HEK293 (cell line): ENCODE measurements at regions not wholly inside any gene's neighbourhood (a gene's known extent, or its start where the extent isn't known, plus 50 kb on each side); places are given as distances from the start of the nearest gene placed in this dataset.

ENCODE experiments used
- CTCF ChIA-PET: fragments of 350-600 bp; formaldehyde crosslinking; extraction: SDS; loops from one replicate; lab custom pipeline; 2021; ENCODE audit warnings: antibody characterized with exemption; lab: Yijun Ruan, JAX
- POLR2A ChIA-PET: fragments of 300-600 bp; formaldehyde crosslinking; extraction: SDS; loops from one replicate; lab custom pipeline; 2020; ENCODE audit warnings: antibody characterized with exemption, inconsistent platforms; lab: Yijun Ruan, JAX
- H3K27ac ChIP-seq: fragments of 200-500 bp; sonication (Bioruptor generic); 2 replicates; pipeline ENCODE4 v1.5.1; 2014; ENCODE audit warnings: low read depth, low read length, control low read depth, inconsistent platforms; ENCODE audit errors: extremely low read depth
- H3K36me3 ChIP-seq, 2 experiments: fragments of 200-500 bp in 1 of 2; sonication (Bioruptor generic) in 1 of 2; 1 replicate in 1 of 2; 2 replicates in 1 of 2; pipeline ENCODE4 v1.5.1; 2014 to 2017; ENCODE audit warnings: inconsistent platforms in 2 of 2, low read length in 2 of 2; ENCODE audit not compliant: control insufficient read depth in 2 of 2, insufficient read depth in 1 of 2
- H3K4me1 ChIP-seq: fragments of 200-500 bp; sonication (Bioruptor generic); 2 replicates; pipeline ENCODE4 v1.5.1; 2014; ENCODE audit warnings: mild to moderate bottlenecking, low read length, inconsistent platforms; ENCODE audit not compliant: control insufficient read depth, insufficient read depth
- H3K4me3 ChIP-seq: 2 replicates; pipeline ENCODE4 v1.5.1; 2011; ENCODE audit warnings: low read depth, mild to moderate bottlenecking, control low read depth, low read length, moderate library complexity
- H3K9me3 ChIP-seq: fragments of 200-500 bp; sonication (Bioruptor generic); 2 replicates; pipeline ENCODE4 v1.5.1; 2014; ENCODE audit warnings: low read depth, low read length, inconsistent platforms; ENCODE audit not compliant: control insufficient read depth, insufficient read depth
- PRDM10 ChIP-seq: fragments of 450-650 bp; formaldehyde crosslinking; IDR thresholded peaks from 2 replicates; pipeline ENCODE4 v1.5.1; 2016; ENCODE audit warnings: missing biosample characterization, missing genetic modification characterization
- ZFP41 ChIP-seq: fragments of 450-650 bp; formaldehyde crosslinking; IDR thresholded peaks from 2 replicates; pipeline ENCODE4 v1.5.1; 2016; ENCODE audit warnings: missing biosample characterization, missing genetic modification characterization, borderline replicate concordance
- ZNF157 ChIP-seq: fragments of 450-650 bp; formaldehyde crosslinking; IDR thresholded peaks from 2 replicates; pipeline ENCODE4 v1.5.1; 2016; ENCODE audit warnings: missing biosample characterization, missing genetic modification characterization
- ZNF16 ChIP-seq: fragments of 450-650 bp; formaldehyde crosslinking; IDR thresholded peaks from 2 replicates; pipeline ENCODE4 v1.5.1; 2016; ENCODE audit warnings: low read depth, missing biosample characterization, missing genetic modification characterization
- ZNF184 ChIP-seq: fragments of 450-650 bp; IDR thresholded peaks from 2 replicates; pipeline ENCODE4 v1.5.1; 2018; ENCODE audit warnings: missing biosample characterization, mild to moderate bottlenecking, missing genetic modification characterization
- ZNF2 ChIP-seq: fragments of 450-650 bp; formaldehyde crosslinking; IDR thresholded peaks from 2 replicates; pipeline ENCODE4 v1.5.1; 2016; ENCODE audit warnings: missing biosample characterization, missing genetic modification characterization
- ZNF341 ChIP-seq: fragments of 450-650 bp; formaldehyde crosslinking; IDR thresholded peaks from 2 replicates; pipeline ENCODE4; 2016; ENCODE audit warnings: low read depth, missing biosample characterization, missing genetic modification characterization
- ZNF433 ChIP-seq: fragments of 450-650 bp; formaldehyde crosslinking; IDR thresholded peaks from 2 replicates; pipeline ENCODE4 v1.5.1; 2016; ENCODE audit warnings: missing biosample characterization, missing genetic modification characterization, low read depth
- ZNF544 ChIP-seq: fragments of 450-650 bp; formaldehyde crosslinking; IDR thresholded peaks from 2 replicates; pipeline ENCODE4 v1.5.0; 2017; ENCODE audit warnings: missing biosample characterization, missing genetic modification characterization
- ZNF626 ChIP-seq: fragments of 450-650 bp; sonication (Bioruptor Pico); formaldehyde crosslinking; IDR thresholded peaks from 2 replicates; pipeline ENCODE4 v1.5.1; 2018; ENCODE audit warnings: missing biosample characterization, missing genetic modification characterization, inconsistent platforms
- ZNF629 ChIP-seq: fragments of 450-650 bp; formaldehyde crosslinking; IDR thresholded peaks from 2 replicates; pipeline ENCODE4 v1.5.1; 2017; ENCODE audit warnings: missing biosample characterization, missing genetic modification characterization
- ZNF768 ChIP-seq: fragments of 450-650 bp; formaldehyde crosslinking; IDR thresholded peaks from 2 replicates; pipeline ENCODE4 v1.5.1; 2018; ENCODE audit warnings: missing biosample characterization, mild to moderate bottlenecking, missing genetic modification characterization
- ZSCAN23 ChIP-seq: fragments of 450-650 bp; formaldehyde crosslinking; IDR thresholded peaks from 2 replicates; pipeline ENCODE4 v1.5.1; 2016; ENCODE audit warnings: missing biosample characterization, missing genetic modification characterization
- TF ChIP-seq, protein P1 (sequence below): fragments of 450-650 bp; formaldehyde crosslinking; IDR thresholded peaks from 2 replicates; pipeline ENCODE4 v1.5.1; 2016; ENCODE audit warnings: missing biosample characterization, missing genetic modification characterization
- TF ChIP-seq, protein P2 (sequence below): fragments of 450-650 bp; formaldehyde crosslinking; IDR thresholded peaks from 2 replicates; pipeline ENCODE4 v1.5.1; 2017; ENCODE audit warnings: missing biosample characterization, missing genetic modification characterization
- TF ChIP-seq, protein P3 (sequence below): fragments of 450-650 bp; formaldehyde crosslinking; IDR thresholded peaks from 2 replicates; pipeline ENCODE4 v1.5.1; 2016; ENCODE audit warnings: missing biosample characterization, missing genetic modification characterization
- TF ChIP-seq, protein P4 (sequence below): fragments of 450-650 bp; formaldehyde crosslinking; IDR thresholded peaks from 2 replicates; pipeline ENCODE4 v1.5.1; 2016; ENCODE audit warnings: missing biosample characterization, missing genetic modification characterization
- TF ChIP-seq, protein P5 (sequence below): fragments of 450-650 bp; formaldehyde crosslinking; IDR thresholded peaks from 2 replicates; pipeline ENCODE4 v1.5.1; 2016; ENCODE audit warnings: missing biosample characterization, missing genetic modification characterization
- TF ChIP-seq, protein P6 (sequence below): fragments of 450-650 bp; formaldehyde crosslinking; IDR thresholded peaks from 2 replicates; pipeline ENCODE4 v1.5.1; 2016; ENCODE audit warnings: missing biosample characterization, missing genetic modification characterization

DNA sequence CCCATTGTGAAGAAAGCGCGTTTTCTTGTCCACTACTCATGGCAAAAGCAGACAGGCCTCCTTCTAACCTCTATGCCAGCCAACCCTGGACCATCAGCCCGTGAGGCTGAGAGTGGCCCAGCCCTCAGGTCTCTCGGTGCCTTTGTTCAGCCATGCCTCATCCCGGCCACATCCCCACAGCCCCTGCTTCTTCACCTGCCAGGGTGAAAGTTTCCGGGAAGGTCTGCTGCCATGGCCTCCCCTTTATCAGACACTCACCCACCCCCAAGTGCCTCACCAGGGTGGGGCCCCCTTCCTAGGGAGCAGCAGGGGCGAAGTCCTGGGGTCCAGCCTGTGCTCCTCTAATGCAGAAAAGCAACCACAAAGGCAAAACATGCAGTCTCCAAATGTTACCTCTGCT is 478.4 kb upstream of the SALL3 start:
- no peaks in the 10 kb centered on the region for H3K9me3 ChIP-seq
- no peaks in the 10 kb centered on the region for H3K4me1 ChIP-seq
- H3K4me3 ChIP-seq = no peak overlapping the region
- ChIA-PET POLR2A (no interaction called here), CTCF (no interaction called here)
- TF ChIP-seq ZNF544 (tag by site-specific recombination) (no peak), ZNF2 (tag by site-specific recombination) (no peak), ZNF16 (tag by site-specific recombination) (no peak), ZSCAN23 (tag by site-specific recombination) (no peak), ZFP41 (tag by site-specific recombination) (no peak), ZNF157 (tag by site-specific recombination) (no peak), PRDM10 (tag by site-specific recombination) (no peak), ZNF629 (tag by site-specific recombination) (no peak), ZNF184 (tag by site-specific recombination) (no peak), ZNF768 (tag by site-specific recombination) (no peak), ZNF341 (tag by site-specific recombination) (no peak), ZNF626 (tag by site-specific recombination) (no peak), ZNF433 (tag by site-specific recombination) (no peak)
- TF ChIP-seq, protein P1, sequence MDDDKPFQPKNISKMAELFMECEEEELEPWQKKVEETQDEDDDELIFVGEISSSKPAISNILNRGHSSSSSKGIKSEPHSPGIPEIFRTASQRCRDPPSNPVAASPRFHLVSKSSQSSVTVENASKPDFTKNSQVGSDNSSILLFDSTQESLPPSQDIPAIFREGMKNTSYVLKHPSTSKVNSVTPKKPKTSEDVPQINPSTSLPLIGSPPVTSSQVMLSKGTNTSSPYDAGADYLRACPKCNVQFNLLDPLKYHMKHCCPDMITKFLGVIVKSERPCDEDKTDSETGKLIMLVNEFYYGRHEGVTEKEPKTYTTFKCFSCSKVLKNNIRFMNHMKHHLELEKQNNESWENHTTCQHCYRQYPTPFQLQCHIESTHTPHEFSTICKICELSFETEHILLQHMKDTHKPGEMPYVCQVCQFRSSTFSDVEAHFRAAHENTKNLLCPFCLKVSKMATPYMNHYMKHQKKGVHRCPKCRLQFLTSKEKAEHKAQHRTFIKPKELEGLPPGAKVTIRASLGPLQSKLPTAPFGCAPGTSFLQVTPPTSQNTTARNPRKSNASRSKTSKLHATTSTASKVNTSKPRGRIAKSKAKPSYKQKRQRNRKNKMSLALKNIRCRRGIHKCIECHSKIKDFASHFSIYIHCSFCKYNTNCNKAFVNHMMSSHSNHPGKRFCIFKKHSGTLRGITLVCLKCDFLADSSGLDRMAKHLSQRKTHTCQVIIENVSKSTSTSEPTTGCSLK (tag by site-specific recombination) = no peak
- TF ChIP-seq, protein P2, sequence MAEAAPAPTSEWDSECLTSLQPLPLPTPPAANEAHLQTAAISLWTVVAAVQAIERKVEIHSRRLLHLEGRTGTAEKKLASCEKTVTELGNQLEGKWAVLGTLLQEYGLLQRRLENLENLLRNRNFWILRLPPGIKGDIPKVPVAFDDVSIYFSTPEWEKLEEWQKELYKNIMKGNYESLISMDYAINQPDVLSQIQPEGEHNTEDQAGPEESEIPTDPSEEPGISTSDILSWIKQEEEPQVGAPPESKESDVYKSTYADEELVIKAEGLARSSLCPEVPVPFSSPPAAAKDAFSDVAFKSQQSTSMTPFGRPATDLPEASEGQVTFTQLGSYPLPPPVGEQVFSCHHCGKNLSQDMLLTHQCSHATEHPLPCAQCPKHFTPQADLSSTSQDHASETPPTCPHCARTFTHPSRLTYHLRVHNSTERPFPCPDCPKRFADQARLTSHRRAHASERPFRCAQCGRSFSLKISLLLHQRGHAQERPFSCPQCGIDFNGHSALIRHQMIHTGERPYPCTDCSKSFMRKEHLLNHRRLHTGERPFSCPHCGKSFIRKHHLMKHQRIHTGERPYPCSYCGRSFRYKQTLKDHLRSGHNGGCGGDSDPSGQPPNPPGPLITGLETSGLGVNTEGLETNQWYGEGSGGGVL (tag by site-specific recombination) = no peak
- TF ChIP-seq, protein P3, sequence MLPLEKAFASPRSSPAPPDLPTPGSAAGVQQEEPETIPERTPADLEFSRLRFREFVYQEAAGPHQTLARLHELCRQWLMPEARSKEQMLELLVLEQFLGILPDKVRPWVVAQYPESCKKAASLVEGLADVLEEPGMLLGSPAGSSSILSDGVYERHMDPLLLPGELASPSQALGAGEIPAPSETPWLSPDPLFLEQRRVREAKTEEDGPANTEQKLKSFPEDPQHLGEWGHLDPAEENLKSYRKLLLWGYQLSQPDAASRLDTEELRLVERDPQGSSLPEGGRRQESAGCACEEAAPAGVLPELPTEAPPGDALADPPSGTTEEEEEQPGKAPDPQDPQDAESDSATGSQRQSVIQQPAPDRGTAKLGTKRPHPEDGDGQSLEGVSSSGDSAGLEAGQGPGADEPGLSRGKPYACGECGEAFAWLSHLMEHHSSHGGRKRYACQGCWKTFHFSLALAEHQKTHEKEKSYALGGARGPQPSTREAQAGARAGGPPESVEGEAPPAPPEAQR (tag by site-specific recombination) = no peak
- TF ChIP-seq, protein P4, sequence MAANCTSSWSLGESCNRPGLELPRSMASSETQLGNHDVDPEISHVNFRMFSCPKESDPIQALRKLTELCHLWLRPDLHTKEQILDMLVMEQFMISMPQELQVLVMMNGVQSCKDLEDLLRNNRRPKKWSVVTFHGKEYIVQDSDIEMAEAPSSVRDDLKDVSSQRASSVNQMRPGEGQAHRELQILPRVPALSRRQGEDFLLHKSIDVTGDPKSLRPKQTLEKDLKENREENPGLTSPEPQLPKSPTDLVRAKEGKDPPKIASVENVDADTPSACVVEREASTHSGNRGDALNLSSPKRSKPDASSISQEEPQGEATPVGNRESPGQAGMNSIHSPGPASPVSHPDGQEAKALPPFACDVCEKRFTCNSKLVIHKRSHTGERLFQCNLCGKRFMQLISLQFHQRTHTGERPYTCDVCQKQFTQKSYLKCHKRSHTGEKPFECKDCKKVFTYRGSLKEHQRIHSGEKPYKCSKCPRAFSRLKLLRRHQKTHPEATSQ = no peak
- TF ChIP-seq, protein P5, sequence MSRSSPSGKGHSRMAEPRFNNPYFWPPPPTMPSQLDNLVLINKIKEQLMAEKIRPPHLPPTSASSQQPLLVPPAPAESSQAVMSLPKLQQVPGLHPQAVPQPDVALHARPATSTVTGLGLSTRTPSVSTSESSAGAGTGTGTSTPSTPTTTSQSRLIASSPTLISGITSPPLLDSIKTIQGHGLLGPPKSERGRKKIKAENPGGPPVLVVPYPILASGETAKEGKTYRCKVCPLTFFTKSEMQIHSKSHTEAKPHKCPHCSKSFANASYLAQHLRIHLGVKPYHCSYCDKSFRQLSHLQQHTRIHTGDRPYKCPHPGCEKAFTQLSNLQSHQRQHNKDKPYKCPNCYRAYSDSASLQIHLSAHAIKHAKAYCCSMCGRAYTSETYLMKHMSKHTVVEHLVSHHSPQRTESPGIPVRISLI (tag by site-specific recombination) = no peak
- TF ChIP-seq, protein P6, sequence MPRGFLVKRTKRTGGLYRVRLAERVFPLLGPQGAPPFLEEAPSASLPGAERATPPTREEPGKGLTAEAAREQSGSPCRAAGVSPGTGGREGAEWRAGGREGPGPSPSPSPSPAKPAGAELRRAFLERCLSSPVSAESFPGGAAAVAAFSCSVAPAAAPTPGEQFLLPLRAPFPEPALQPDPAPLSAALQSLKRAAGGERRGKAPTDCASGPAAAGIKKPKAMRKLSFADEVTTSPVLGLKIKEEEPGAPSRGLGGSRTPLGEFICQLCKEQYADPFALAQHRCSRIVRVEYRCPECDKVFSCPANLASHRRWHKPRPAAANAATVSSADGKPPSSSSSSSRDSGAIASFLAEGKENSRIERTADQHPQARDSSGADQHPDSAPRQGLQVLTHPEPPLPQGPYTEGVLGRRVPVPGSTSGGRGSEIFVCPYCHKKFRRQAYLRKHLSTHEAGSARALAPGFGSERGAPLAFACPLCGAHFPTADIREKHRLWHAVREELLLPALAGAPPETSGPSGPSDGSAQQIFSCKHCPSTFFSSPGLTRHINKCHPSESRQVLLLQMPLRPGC (tag by site-specific recombination) = no peak
- H3K36me3 ChIP-seq = no peaks in the 10 kb centered on the region
- no peak overlapping the region for H3K27ac ChIP-seq
